ENCODE measurements at regions not wholly inside any gene's neighbourhood (a gene's known extent, or its start where the extent isn't known, plus 50 kb on each side); places are given as distances from the start of the nearest gene placed in this dataset.
"Not testable (repeated sequence)": the region's sequence is repeated elsewhere in the genome, so short reads cannot be mapped to it uniquely, and the experiment has no call there.

DNA sequence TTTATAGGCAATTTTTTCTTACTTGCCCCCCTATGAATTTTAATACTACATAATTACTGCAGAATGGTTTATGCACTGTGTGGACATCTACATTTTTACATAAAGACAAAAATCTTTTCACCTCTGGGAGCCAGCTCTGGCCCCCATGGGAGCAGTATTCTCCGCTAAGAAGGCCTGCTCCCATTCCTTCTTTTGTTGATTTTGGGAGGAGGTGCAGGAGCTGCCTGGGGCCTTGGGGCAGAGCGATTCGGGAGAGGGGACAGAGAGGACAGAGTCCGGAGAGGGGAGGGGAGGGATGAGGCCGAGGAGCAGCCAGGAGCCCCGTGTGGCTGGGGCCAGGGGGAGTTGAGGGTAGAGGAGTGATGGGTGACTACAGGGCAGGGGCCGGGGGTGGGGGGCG is 452.0 kb downstream of the PREX1 start:
- no peak overlapping the region for H3K4me3 ChIP-seq (ENCODE audit: low read depth, low read length)
- no peak for DNase-seq (ENCODE audit: low read depth)
- TF ChIP-seq, protein P1, sequence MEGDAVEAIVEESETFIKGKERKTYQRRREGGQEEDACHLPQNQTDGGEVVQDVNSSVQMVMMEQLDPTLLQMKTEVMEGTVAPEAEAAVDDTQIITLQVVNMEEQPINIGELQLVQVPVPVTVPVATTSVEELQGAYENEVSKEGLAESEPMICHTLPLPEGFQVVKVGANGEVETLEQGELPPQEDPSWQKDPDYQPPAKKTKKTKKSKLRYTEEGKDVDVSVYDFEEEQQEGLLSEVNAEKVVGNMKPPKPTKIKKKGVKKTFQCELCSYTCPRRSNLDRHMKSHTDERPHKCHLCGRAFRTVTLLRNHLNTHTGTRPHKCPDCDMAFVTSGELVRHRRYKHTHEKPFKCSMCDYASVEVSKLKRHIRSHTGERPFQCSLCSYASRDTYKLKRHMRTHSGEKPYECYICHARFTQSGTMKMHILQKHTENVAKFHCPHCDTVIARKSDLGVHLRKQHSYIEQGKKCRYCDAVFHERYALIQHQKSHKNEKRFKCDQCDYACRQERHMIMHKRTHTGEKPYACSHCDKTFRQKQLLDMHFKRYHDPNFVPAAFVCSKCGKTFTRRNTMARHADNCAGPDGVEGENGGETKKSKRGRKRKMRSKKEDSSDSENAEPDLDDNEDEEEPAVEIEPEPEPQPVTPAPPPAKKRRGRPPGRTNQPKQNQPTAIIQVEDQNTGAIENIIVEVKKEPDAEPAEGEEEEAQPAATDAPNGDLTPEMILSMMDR (IDR thresholded peaks at IDR 0.05; ENCODE audit: insufficient read depth, low read length) = no peak

DNA sequence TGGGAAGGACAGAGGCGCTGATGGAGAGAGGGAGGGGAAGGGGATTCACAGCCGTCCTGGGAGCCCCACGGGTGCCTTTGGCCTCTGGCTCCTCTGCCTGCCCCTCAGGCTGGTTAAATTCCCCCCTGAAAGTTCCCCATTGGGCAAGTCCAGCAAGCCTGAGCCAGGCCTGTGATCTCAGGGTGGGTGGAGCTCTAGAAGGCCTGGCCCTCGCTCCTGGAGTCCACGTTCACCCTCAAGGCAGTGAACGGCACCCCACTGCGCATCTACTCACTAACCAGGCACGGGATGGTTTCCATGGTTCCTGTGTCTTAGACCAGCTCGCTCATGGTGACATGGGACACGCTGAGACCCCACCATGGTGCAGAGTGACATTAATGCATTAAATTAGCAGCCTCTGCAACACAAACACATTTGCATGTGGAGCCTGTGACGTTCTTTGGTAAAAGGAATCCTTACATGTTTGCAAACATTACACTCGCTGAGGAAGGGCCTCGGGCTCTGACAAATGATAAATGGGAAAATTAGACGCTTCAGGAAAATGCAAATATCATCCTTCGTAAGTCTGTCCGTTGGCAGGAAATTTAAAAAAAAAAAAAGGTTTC is 452.7 kb downstream of the PREX1 start:
- H3K4me3 ChIP-seq (ENCODE audit: low read depth, low read length) = no peak overlapping the region
- TF ChIP-seq, protein P1 (IDR thresholded peaks at IDR 0.05; ENCODE audit: insufficient read depth, low read length) = no peak

DNA sequence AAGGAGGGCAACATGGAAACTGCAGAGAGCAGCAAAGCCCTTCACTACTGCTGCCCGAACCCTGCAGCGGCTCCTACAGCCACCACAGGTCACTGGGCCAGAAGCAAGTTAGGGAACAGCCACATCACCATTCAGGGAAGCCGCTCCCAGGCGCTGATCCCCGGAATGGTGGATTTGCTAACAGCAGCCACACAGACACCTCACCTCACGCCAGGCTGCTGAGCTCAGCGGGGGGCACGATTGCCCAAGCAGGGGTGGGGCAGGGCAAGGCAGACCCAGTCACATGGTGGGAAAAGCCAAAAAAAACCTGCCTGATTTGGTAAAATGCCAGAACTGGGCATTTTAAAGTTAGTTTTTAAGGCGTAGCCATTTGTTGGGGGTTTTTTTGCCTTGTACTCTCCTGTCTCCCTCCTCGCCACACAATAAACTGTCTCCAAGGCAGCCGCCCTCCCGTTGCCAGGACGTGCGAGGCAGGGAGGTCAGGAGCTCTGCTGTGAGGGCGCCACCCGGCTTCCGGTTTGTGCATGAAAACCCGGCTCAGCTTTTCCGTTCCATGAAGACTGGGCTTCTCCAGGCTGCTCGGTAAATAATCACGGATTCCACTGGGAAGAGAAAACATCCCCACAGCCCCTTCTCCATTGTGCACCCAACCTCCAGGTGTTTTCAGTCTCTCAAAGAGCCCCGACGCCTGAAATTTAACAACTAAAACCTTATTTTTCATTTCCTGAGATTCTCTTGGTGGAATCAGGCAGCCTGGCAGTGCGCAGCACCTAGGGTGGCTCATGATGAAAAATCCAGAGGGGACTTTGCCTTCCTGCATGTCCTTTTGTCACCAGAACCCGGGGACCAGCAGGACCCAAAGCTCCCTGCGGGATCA is 453.5 kb downstream of the PREX1 start:
- H3K4me3 ChIP-seq (ENCODE audit: low read depth, low read length); DNase-seq (ENCODE audit: low read depth): not testable (repeated sequence)

More for the DNA sequence above, 452.7 kb downstream of the PREX1 start:
- DNase-seq (ENCODE audit: low read depth) = no peak

DNA sequence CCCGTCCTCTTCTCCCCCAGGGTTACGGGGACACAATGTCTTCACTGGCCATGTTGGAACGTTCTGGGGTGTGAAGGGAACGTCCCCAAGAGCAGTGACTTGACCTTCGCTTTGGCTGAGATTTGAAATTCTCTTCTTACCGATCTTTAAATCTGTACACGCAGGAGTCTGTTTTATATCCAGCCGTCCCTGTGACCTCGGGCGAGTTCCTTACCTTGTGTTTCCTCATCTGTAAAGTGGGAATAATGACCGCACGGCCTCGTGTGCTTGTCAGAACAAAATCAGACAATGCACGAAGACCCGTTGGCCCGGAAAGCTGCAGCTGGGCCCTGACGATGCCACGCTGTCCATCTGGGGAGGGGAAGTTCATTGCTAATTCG is 454.3 kb downstream of the PREX1 start:
- H3K4me3 ChIP-seq (ENCODE audit: low read depth, low read length) = no peak overlapping the region
- DNase-seq (ENCODE audit: low read depth) = no peak
- TF ChIP-seq, protein P1 (IDR thresholded peaks at IDR 0.05; ENCODE audit: insufficient read depth, low read length) = no peak

DNA sequence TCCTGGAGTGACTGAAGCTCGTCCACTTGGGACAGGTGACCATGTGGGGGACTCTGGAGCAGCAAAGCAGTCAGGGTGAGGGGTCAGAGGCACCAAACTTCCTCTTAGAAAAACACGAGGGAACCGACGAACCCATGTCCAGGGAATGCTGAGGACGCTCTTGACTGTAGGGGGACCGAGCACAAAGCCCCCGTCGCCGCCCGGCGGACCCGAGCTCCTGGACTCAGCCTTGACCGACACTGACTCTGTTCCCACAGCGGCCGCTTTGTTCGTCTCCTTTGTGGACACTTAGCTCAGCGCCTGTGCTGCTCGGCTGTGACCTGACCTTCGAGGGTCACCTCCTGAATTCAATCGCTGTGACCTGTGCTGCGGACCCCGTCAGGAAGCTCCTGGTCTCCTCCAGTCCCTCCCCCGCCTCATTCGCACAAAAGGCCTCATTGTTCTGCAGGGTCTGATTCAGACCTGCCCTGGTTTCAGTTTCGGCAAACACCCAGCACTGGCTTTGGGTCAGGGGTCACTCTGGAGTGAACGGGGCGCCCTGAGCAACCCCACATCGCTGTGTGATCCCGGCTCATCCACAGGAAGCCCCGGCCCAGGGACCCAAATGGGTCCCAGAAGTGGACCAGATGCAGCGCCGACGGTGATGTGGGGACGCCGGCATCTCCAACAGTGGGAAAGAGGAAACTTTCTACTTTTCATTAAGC is 454.8 kb downstream of the PREX1 start:
- H3K4me3 ChIP-seq (ENCODE audit: low read depth, low read length); DNase-seq (ENCODE audit: low read depth): not testable (repeated sequence)

DNA sequence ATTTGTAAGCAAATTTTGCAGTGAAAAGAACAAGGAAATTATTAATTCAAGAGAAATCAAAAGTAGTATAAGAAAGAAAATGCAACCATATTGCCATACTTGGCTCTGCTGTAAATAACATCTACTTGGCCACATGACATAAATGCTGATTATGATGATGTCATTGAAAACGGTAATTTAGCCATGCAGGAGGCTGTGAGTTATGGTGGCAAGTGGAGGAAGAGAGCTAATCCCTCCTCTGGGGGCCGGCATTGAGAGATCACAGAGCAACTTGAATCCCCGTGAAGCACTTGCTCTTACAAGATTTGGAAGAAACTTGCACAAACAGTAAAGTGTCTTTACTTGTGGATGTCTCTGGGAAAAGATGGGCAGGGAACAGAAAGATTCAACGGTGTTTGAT is 456.6 kb downstream of the PREX1 start:
- TF ChIP-seq, protein P1 (IDR thresholded peaks at IDR 0.05; ENCODE audit: insufficient read depth, low read length) = no peak
- H3K4me3 ChIP-seq (ENCODE audit: low read depth, low read length) = no peak overlapping the region
- DNase-seq (ENCODE audit: low read depth) = no peak

DNA sequence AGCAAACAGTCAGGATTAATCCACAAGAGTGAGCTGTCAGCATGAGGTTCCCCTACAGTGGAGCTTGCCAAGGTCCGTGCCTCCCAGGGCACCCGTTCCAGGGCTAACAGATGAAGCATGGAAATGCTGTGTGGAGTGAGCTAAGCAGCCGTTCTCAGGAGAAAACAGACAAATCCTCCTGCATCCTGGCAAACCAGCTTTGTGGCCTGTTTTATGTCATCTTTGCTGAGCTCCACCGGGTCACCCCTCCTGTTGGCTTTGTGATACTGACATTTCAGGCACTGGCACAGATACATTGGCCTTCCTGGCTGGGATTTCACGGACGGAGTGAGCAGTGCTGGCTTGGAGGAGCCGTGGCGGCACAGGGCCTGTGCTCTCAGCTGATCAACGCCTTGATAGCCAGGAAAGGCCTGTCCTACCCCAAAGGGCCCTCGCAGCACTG is 459.2 kb downstream of the PREX1 start:
- DNase-seq (ENCODE audit: low read depth) = peak; percentile 14

DNA sequence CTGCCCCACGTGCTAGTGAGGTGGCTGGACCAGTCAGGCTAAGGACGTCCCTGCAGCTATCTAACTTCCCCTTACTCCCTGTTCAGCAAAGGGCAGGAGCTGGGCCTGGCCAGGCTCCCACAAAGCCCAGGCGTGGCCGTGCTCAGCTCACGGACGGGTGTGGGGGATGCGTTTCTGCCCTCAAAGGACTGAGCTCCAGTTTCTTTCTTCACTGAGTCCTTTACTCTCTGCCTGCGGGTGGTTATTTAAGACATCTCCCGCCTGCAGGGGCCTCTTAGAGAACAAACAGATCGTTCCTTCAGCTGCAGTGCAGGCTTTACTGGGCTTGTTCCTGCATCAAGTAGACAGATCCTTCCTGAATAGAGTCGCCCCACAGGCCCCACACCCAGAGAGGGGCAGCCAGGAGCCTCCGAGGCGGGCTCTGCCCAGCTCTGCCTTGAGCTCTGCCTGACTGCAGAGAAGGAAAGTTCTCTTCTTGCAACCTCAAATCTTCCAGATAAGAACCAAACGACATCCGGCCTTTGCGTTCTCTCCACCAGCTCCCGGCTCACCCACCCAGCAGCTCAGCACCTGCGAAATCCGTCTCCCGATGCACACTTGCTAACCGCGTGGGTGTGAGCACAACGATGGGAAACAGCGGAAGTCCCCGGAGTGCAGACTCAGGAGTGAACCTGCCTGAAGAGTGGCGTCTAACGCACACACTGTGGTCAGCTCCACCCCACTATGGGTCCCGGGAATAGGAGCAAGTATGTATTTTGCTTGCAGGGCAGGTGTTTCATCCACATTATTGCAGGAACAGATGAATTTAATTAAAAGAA is 460.0 kb downstream of the PREX1 start:
- H3K4me3 ChIP-seq (ENCODE audit: low read depth, low read length); DNase-seq (ENCODE audit: low read depth): not testable (repeated sequence)

More for the DNA sequence above, 459.2 kb downstream of the PREX1 start:
- H3K4me3 ChIP-seq (ENCODE audit: low read depth, low read length) = not testable (repeated sequence)
